VCaP (cell line): ENCODE measurements at regions not wholly inside any gene's neighbourhood (a gene's known extent, or its start where the extent isn't known, plus 50 kb on each side); places are given as distances from the start of the nearest gene placed in this dataset.

Source experiments
- H3K27ac ChIP-seq: fragments of 450-650 bp; 2 replicates; pipeline ENCODE4 v1.5.1; 2017
- CTCF ChIP-seq: fragments of 450-650 bp; conservative IDR thresholded peaks from 2 replicates; pipeline ENCODE4 v1.5.1; 2017; ENCODE audit warnings: mild to moderate bottlenecking, moderate library complexity

GRCh38 chr1:5460974-5461373 lies 531.3 kb downstream of the NPHP4 start:
- no peak overlapping the region for H3K27ac ChIP-seq
- TF ChIP-seq CTCF = no peak

- H3K27ac ChIP-seq = no peak overlapping the region
- TF ChIP-seq CTCF = no peak
Observed at GRCh38 chr1:5459839-5460610, 532.2 kb downstream of the NPHP4 start.

GRCh38 chr1:5458248-5458647 lies 534.0 kb downstream of the NPHP4 start:
- no peak for TF ChIP-seq CTCF
- H3K27ac ChIP-seq = no peak overlapping the region

- no peak overlapping the region for H3K27ac ChIP-seq
- no peak for TF ChIP-seq CTCF
Observed at GRCh38 chr1:5456090-5456811, 536.0 kb downstream of the NPHP4 start.

GRCh38 chr1:5455651-5456050 lies 536.6 kb downstream of the NPHP4 start:
- TF ChIP-seq CTCF = no peak
- H3K27ac ChIP-seq = no peak overlapping the region

GRCh38 chr1:5455056-5455455 lies 537.2 kb downstream of the NPHP4 start:
- TF ChIP-seq CTCF = no peak

GRCh38 chr1:5453347-5453746 lies 538.9 kb downstream of the NPHP4 start:
- H3K27ac ChIP-seq = no peak overlapping the region
- TF ChIP-seq CTCF = no peak

More at GRCh38 chr1:5455056-5455455, 537.2 kb downstream of the NPHP4 start:
- no peak overlapping the region for H3K27ac ChIP-seq
